NCI-H2107 treated with DMSO at 0.1 percent for 48 hours (cell line): ENCODE measurements at regions not wholly inside any gene's neighbourhood (a gene's known extent, or its start where the extent isn't known, plus 50 kb on each side); places are given as distances from the start of the nearest gene placed in this dataset.

ENCODE experiments used
- DNase-seq: peaks from one replicate; lab custom pipeline; 2025; ENCODE audit not compliant: unreplicated experiment; lab: John Stamatoyannopoulos, UW

- DNase-seq, result no peak
Measured at GRCh38 chr3:72441284-72441994, 406.8 kb downstream of the SHQ1 start.

GRCh38 chr3:72440491-72440890, 407.8 kb downstream of the SHQ1 start:
- DNase-seq, result no peak

DNA sequence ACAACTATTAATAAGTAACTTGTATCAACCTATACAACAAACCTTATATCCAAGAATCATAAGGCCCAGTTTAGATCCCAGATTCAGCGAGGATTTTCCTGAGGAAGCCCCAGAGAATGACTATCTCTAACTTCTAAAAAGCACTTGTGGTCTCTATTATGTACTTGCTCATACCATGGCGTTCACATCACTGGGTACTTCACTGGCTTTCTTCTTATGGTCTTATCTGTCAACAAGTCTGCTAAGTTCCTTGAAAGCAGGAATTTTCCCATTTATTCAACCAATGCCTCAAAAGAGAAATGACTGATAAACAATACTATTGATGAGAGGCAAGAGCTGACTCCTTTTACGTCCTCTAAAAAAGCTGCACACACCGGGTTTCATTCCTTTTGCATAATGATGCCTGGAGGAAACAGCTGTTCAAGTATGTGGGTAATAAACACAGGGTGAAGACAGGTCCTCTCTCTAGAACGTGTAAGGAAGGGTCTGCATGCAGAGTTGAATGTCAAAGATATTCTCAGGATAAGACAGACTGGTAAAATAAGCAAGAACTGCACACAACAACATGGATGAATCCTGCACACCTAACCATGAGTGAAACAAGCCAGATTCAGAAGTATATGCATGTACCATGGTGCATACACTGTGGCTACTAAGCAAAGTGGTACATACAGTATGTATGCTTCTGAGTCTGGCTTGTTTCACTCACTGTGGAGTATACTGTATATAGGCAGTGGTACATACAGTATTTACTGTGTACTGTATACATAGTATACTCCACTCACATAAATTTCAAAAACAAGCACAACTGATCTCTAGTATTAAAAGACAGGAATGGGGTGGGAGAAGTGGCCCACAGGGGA, 408.7 kb downstream of the SHQ1 start:
- no peak for DNase-seq

GRCh38 chr3:72437661-72438406, 410.4 kb downstream of the SHQ1 start:
- DNase-seq, result no peak

DNA sequence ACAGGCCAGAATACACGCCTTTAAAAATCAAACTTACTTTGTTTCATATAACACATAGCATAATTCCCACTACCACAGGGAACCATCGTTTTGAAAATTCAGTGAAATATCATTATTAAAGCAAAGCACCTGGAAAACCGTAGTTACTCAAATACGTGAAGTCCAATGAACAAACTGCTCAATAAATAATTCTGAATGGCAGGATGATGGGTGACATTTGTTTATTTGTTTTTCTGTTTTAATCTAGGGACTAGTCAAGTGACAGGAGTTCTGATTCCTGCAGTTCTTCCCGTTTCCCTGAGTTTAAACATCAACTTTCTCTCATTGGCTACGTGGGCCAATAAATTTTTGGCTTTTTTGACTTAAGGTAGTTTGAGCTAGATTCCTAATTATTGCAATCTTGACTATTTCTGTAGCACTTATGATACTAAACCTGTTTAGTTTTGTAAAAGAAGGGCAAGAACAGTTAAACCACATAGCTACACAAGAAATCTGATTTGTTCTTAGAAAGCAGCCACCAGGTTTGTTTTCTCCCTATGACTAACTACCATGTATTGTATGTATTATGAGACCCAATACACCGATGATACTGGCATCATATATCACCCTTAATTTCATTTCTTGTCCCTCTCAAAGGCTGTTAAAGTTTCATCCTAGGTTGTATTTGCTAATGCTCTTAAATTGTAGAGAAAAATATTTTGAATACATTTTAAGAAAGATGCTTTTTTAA, 411.2 kb downstream of the SHQ1 start:
- DNase-seq, result no peak

GRCh38 chr3:72434296-72434695, 413.9 kb downstream of the SHQ1 start:
- DNase-seq, result no peak

GRCh38 chr3:72432246-72432645, 416.0 kb downstream of the SHQ1 start:
- DNase-seq, result no peak

DNA sequence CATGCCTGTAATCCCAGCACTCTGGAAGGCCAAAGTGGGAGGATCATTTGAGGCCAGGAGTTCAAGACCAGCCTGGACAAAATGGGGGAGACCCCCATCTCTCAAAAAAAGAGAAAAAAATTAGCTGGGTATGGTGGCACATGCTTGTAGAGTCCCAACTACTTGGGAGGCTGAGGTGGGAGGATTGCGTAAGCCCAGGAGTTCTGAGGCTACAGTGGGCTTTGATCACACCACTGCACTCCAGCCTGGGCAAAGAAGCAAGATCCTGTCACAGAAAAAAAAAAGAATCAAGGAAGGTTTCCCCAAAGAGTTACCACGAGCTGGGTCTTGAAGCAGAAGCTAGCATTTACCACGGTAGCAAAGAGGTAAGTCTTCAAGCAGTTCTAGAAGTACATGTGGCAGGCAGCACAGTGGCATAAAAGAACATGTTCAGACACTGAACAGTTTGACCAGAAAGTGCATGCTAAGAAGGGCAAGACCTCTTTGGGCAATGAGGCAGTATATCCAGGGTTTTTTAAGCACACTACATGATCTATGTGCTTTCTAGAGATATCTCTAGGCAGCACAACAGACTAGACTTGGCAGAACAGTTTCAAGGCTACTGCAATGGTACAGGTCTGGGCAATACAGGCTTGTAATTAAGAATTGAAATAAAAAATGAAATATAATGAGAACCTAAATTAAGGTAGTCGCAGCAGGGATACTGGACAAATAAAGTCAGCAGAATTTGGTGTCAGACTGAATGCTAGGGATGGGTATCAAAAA, 418.5 kb downstream of the SHQ1 start:
- DNase-seq, result no peak

- DNase-seq, result no peak
Measured at GRCh38 chr3:72428803-72429202, 419.4 kb downstream of the SHQ1 start.

GRCh38 chr3:72427624-72428023, 420.6 kb downstream of the SHQ1 start:
- DNase-seq, result no peak

DNA sequence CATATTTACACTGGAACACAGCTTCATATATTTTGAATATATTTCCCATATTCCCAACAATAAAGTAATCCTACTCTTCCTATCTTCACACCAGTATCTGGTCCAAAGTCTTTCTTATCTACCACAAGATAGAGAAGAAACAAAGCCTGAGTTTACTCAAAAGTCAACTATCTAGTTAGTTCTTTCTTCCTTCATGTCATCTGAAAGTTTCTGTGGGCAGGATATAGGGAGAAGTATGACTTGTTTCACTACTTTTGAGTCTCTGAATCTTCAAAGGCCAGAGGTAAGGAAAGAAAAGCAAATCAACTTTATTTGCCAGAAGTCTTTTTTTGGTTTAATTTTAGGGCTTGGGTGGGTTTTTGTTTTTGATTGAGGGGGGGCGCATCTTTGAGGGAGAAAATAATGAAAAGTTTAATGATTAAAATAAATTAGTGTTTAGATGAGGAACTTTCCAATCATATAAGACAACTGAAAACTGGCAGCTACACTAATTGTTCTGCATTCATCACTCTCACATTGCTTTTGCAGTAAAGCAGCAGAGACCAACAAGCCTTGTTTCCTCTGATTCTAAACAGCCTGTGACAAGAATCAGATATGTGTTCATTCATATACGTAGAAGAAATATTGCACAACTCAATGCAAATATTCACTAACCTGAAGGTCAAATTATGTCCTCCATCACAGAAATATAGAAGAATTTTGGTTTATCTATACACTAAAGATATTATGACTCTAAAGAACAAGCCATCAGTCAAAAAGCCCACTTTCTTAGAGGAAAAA, 421.4 kb downstream of the SHQ1 start:
- DNase-seq, result no peak

- DNase-seq, result no peak
Measured at GRCh38 chr3:72423643-72424042, 424.6 kb downstream of the SHQ1 start.

- DNase-seq, result no peak
Measured at GRCh38 chr3:72421786-72422185, 426.5 kb downstream of the SHQ1 start.

DNA sequence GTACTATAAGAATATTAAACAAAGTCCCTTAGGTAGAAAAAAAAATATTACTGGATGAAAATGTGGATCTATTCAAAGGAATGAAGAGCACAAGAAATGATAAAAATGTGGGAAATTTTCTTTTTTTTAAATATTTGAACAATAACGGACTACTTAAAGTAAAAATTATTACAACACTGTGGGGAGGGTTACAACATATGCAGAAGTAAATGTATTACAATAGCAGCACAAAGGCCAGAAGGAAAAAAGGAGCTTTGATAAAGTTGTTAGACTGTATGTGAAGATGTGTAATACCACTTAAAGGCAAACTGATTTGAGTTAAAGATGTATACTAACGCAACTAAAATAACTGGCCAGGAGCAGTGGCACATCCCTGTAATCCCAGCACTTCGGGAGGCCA, 427.1 kb downstream of the SHQ1 start:
- DNase-seq, result no peak

DNA sequence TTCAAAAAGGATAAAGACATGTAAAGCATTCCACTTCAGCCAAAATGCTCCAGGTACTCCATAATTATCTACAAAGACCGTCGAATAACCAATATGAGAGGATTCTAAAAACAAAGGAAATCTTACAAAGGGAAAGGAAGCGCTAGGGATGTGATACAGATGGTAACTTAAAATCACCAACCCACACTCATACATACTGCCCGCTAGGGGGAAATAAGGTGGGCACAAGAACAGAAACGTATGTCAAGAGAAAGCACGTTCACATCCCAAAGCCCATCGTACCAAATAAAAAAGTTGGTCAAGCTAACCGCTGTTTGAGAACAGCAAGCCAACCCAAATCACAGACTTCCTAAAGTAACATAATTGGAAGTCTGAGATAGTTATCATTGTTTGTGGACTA, 429.4 kb downstream of the SHQ1 start:
- DNase-seq, result no peak

DNA sequence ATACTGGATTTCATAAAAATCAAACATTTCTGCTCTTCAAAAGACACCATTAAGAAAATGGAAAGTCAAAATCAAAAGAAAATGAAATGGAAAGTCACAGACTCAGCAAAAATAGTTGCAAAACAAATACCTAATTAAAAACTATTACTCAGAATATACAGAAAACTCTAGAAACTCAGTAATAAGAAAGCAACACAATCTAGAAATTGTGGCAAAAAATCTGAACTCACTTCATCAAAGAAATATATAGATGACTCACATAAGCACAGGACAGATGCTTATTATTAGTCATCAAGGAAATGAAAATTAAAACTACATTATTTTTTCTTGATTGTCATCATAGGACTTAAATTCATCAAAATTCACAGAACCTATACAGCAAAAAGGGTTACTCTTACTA, 430.0 kb downstream of the SHQ1 start:
- DNase-seq, result no peak

- DNase-seq, result no peak
Measured at GRCh38 chr3:72414481-72415016, 433.7 kb downstream of the SHQ1 start.

- DNase-seq, result no peak
Measured at GRCh38 chr3:72413228-72413627, 435.0 kb downstream of the SHQ1 start.

GRCh38 chr3:72412340-72412956, 435.8 kb downstream of the SHQ1 start:
- no peak for DNase-seq
